GM18870 (cell line): ENCODE measurements at regions not wholly inside any gene's neighbourhood (a gene's known extent, or its start where the extent isn't known, plus 50 kb on each side); places are given as distances from the start of the nearest gene placed in this dataset.
A peak's percentile ranks its signal among the peaks of the same experiment; 100 is the strongest.
"Not testable (repeated sequence)": the region's sequence is repeated elsewhere in the genome, so short reads cannot be mapped to it uniquely, and the experiment has no call there.

Source experiments
- ATAC-seq: cut with Tn5 transposase; IDR thresholded peaks from one replicate; pipeline ENCODE4 v1.9.1; 2021; ENCODE audit warnings: moderate library complexity; ENCODE audit not compliant: unreplicated experiment

- no peak for ATAC-seq
Observed at GRCh38 chr10:61612450-61612849, 50.3 kb upstream of the CABCOCO1 start.

- ATAC-seq, result no peak
Observed at GRCh38 chr10:61612009-61612408, 50.7 kb upstream of the CABCOCO1 start.

- no peak for ATAC-seq
Observed at GRCh38 chr10:61609701-61610100, 53.0 kb upstream of the CABCOCO1 start.

- ATAC-seq, result no peak
Observed at GRCh38 chr10:61608255-61609033, 54.3 kb upstream of the CABCOCO1 start.

GRCh38 chr10:61606959-61607907, 55.5 kb upstream of the CABCOCO1 start:
- no peak for ATAC-seq

GRCh38 chr10:61605221-61605620, 57.5 kb upstream of the CABCOCO1 start:
- ATAC-seq, result no peak

GRCh38 chr10:61600399-61600798, 62.3 kb upstream of the CABCOCO1 start:
- no peak for ATAC-seq

GRCh38 chr10:61594430-61594829, 68.3 kb upstream of the CABCOCO1 start:
- no peak for ATAC-seq

GRCh38 chr10:61592581-61592980, 70.1 kb upstream of the CABCOCO1 start:
- ATAC-seq, result peak; percentile 74

- no peak for ATAC-seq
Observed at GRCh38 chr10:61589547-61590243, 73.0 kb upstream of the CABCOCO1 start.

- no peak for ATAC-seq
Observed at GRCh38 chr10:61588770-61589211, 73.9 kb upstream of the CABCOCO1 start.

- no peak for ATAC-seq
Observed at GRCh38 chr10:61586829-61587228, 75.9 kb upstream of the CABCOCO1 start.

GRCh38 chr10:61580608-61581007, 82.1 kb upstream of the CABCOCO1 start:
- no peak for ATAC-seq

- not testable (repeated sequence) for ATAC-seq
Observed at GRCh38 chr10:61570204-61570603, 92.5 kb upstream of the CABCOCO1 start.

- ATAC-seq, result no peak
Observed at GRCh38 chr10:61567729-61568128, 95.0 kb upstream of the CABCOCO1 start.

GRCh38 chr10:61565819-61566560, 96.7 kb upstream of the CABCOCO1 start:
- no peak for ATAC-seq

GRCh38 chr10:61564444-61564843, 98.3 kb upstream of the CABCOCO1 start:
- no peak for ATAC-seq

- ATAC-seq, result no peak
Observed at GRCh38 chr10:61559615-61560014, 103.1 kb upstream of the CABCOCO1 start.

- ATAC-seq, result no peak
Observed at GRCh38 chr10:61558188-61558587, 104.5 kb upstream of the CABCOCO1 start.

- no peak for ATAC-seq
Observed at GRCh38 chr10:61554925-61555324, 101.7 kb upstream of the TMEM26 start.
